GM12878 (cell line): ENCODE measurements at regions not wholly inside any gene's neighbourhood (a gene's known extent, or its start where the extent isn't known, plus 50 kb on each side); places are given as distances from the start of the nearest gene placed in this dataset.
A peak's percentile ranks its signal among the peaks of the same experiment; 100 is the strongest.
"Not testable (repeated sequence)": the region's sequence is repeated elsewhere in the genome, so short reads cannot be mapped to it uniquely, and the experiment has no call there.

ENCODE experiments used
- ATAC-seq: fragments of 200-7000 bp; cut with Tn5 transposase; 3 replicates; pipeline ENCODE4 v1.9.1; 2020; ENCODE audit warnings: mild to moderate bottlenecking, moderate library complexity
- BruUV-seq: library from RNA; stranded (reverse); fragments of 400-500 nt; replicated peaks from 2 replicates; lab custom pipeline; 2021; lab: Mats Ljungman, UMichigan
- CTCF ChIA-PET: fragments of 300-600 bp; sonication (Branson Sonifier 250); formaldehyde crosslinking; extraction: SDS; loops from one replicate; lab custom pipeline; 2021; ENCODE audit warnings: inconsistent platforms; lab: Yijun Ruan, JAX
- POLR2A ChIA-PET: fragments of 350-600 bp; formaldehyde crosslinking; extraction: SDS; loops from one replicate; lab custom pipeline; 2021; ENCODE audit warnings: inconsistent platforms; lab: Charles Lee
- RAD21 ChIA-PET: fragments of 300-600 bp; sonication (Branson Sonifier 250); formaldehyde crosslinking; loops from one replicate; lab custom pipeline; 2023; ENCODE audit warnings: antibody characterized with exemption; ENCODE audit not compliant: unreplicated experiment; lab: Charles Lee
- SMC1A ChIA-PET: fragments of 300-600 bp; sonication (Branson Sonifier 250); formaldehyde crosslinking; loops from one replicate; lab custom pipeline; 2023; ENCODE audit not compliant: unreplicated experiment, uncharacterized antibody; lab: Charles Lee
- DNase-seq: peaks from one replicate; pipeline ENCODE4 v3.0.0-alpha.2; 2011; ENCODE audit warnings: low read depth, low spot score
- FAIRE-seq: peaks from 3 replicates; lab custom pipeline; 2011; peaks lifted over from hg19 to GRCh38; lab: Jason Lieb, UNC
- H2AFZ ChIP-seq: 2 replicates; pipeline ENCODE4 v1.6.0; 2011; ENCODE audit warnings: low read depth, low read length, control low read depth; ENCODE audit not compliant: control insufficient read depth
- H3K27ac ChIP-seq: 2 replicates; pipeline ENCODE4 v1.5.1; 2011; ENCODE audit warnings: control low read depth; ENCODE audit not compliant: control insufficient read depth, insufficient read depth
- H3K27me3 ChIP-seq, 2 experiments: replicated peaks in 1 of 2; 2 replicates each; pipeline versions ENCODE4 v1.6.0 to v1.6.1; 2011; ENCODE audit warnings: low read length in 1 of 2; ENCODE audit not compliant: control insufficient read depth in 2 of 2, insufficient read depth in 2 of 2
- H3K36me3 ChIP-seq, 2 experiments: 2 replicates each; pipeline ENCODE4 v1.5.1; 2011; ENCODE audit warnings: low read length in 1 of 2; ENCODE audit not compliant: control insufficient read depth in 2 of 2, insufficient read depth in 2 of 2
- H3K4me1 ChIP-seq: 2 replicates; pipeline ENCODE4 v1.6.1; 2011; ENCODE audit warnings: mild to moderate bottlenecking, low read length, moderate library complexity, mixed read lengths; ENCODE audit not compliant: control insufficient read depth, insufficient read depth
- H3K4me2 ChIP-seq: 2 replicates; pipeline ENCODE4 v1.6.0; 2011; ENCODE audit warnings: control low read depth; ENCODE audit not compliant: control insufficient read depth, insufficient read depth
- H3K4me3 ChIP-seq: fragments of 200-600 bp; sonication (generic); 2 replicates; pipeline ENCODE4 v1.5.1; 2016
- H3K79me2 ChIP-seq: 2 replicates; pipeline ENCODE4 v1.6.0; 2011; ENCODE audit warnings: low read length; ENCODE audit not compliant: control insufficient read depth, insufficient read depth
- H3K9ac ChIP-seq: 2 replicates; pipeline ENCODE4 v1.8.0; 2011; ENCODE audit warnings: low read length, control low read depth, mixed read lengths; ENCODE audit not compliant: control insufficient read depth, insufficient read depth
- H3K9me3 ChIP-seq: replicated peaks from 3 replicates; pipeline ENCODE4 v1.5.1; 2011; ENCODE audit warnings: mild to moderate bottlenecking, low read length; ENCODE audit not compliant: control insufficient read depth, insufficient read depth
- H4K20me1 ChIP-seq: 2 replicates; pipeline ENCODE4 v1.6.0; 2011; ENCODE audit not compliant: control insufficient read depth, insufficient read depth
- BCLAF1 ChIP-seq: fragments of 450-650 bp; IDR thresholded peaks from 2 replicates; pipeline ENCODE4 v1.6.1; 2017; ENCODE audit warnings: antibody characterized with exemption, mild to moderate bottlenecking, moderate library complexity
- CBX3 ChIP-seq: fragments of 200-600 bp; sonication (generic); IDR thresholded peaks from 2 replicates; pipeline ENCODE4 v1.6.1; 2016; ENCODE audit warnings: low read depth, borderline replicate concordance
- FOXM1 ChIP-seq: IDR thresholded peaks from 2 replicates; pipeline ENCODE4 v1.6.1; 2012; ENCODE audit warnings: low read depth, mild to moderate bottlenecking, inconsistent platforms, low read length, moderate library complexity
- KAT2A ChIP-seq: conservative IDR thresholded peaks from 2 replicates; pipeline ENCODE4 v1.6.1; 2011; ENCODE audit warnings: low read depth, low read length; ENCODE audit not compliant: control insufficient read depth
- NFYB ChIP-seq: IDR thresholded peaks from 2 replicates; pipeline ENCODE4 v1.6.1; 2011; ENCODE audit warnings: low read depth, mild to moderate bottlenecking, low read length, improper control_type of control experiment, moderate library complexity; ENCODE audit not compliant: insufficient read depth
- PRDM15 ChIP-seq: fragments of 450-650 bp; formaldehyde crosslinking; IDR thresholded peaks from 2 replicates; pipeline ENCODE4 v1.4.0; 2020; ENCODE audit warnings: mild to moderate bottlenecking, moderate library complexity
- SIX5 ChIP-seq: IDR thresholded peaks from 2 replicates; pipeline ENCODE4 v1.6.1; 2011; ENCODE audit warnings: mild to moderate bottlenecking, low read depth, low read length, moderate library complexity; ENCODE audit not compliant: severe bottlenecking
- SRF ChIP-seq, 2 experiments: IDR thresholded peaks; 2 replicates each; pipeline ENCODE4 v1.6.1; 2011; ENCODE audit warnings: low read depth in 2 of 2, low read length in 2 of 2, mild to moderate bottlenecking in 1 of 2, moderate library complexity in 1 of 2
- ZNF622 ChIP-seq: fragments of 450-650 bp; IDR thresholded peaks from 2 replicates; pipeline ENCODE4 v1.6.1; 2017; ENCODE audit warnings: mild to moderate bottlenecking, inconsistent platforms
- ZSCAN29 ChIP-seq: fragments of 450-650 bp; IDR thresholded peaks from 2 replicates; pipeline ENCODE4 v1.6.1; 2017; ENCODE audit warnings: mild to moderate bottlenecking, moderate library complexity
- WGBS: methylation state at CpG from one replicate; pipeline ENCODE4 v1.1.6; 2016; ENCODE audit warnings: low lambda C conversion rate; ENCODE audit not compliant: insufficient replicate concordance, insufficient coverage; ENCODE audit errors: missing lambda C conversion rate; 5-methylcytosine and 5-hydroxymethylcytosine counted together
- in situ Hi-C: fragments of 300-500 bp; cut with MboI; formaldehyde crosslinking; loops from 9 replicates; pipeline ENCODE4 v1.14.3; 2018; ENCODE audit warnings: mixed read lengths
- intact Hi-C: fragments of 100-400 bp; cut with micrococcal nuclease; formaldehyde crosslinking; loops from one replicate; pipeline ENCODE4 v1.14.2; 2022; ENCODE audit not compliant: unreplicated experiment

- Histone ChIP-seq H3K27ac (no peak overlapping the region), H3K27me3 (no peaks in the 10 kb centered on the region), H3K4me3 (no peak overlapping the region), H2AFZ (no peak overlapping the region), H4K20me1 (no peaks in the 10 kb centered on the region), H3K4me2 (no peak overlapping the region), H3K9me3 (no peaks in the 10 kb centered on the region), H3K4me1 (no peaks in the 10 kb centered on the region), H3K9ac (no peak overlapping the region), H3K36me3 (no peaks in the 10 kb centered on the region; a peak in 3 of 4 replicates), H3K79me2 (no peaks in the 10 kb centered on the region)
- DNase-seq: no peak
- RAD21 ChIA-PET: no interaction called here
- POLR2A ChIA-PET: no interaction called here
- TF ChIP-seq KAT2A (no peak), CBX3 (no peak), NFYB (no peak), ZNF622 (no peak), PRDM15 (CRISPR knock-in tag) (no peak), ZSCAN29 (no peak), BCLAF1 (no peak), SRF (IDR thresholded peaks at IDR 0.05; ENCODE audit: low read depth in 2 of 2, low read length in 2 of 2) (no peak), SIX5 (no peak), FOXM1 (no peak)
- CTCF ChIA-PET: no interaction called here
- no peak for FAIRE-seq
- no peak for ATAC-seq
- intact Hi-C loops: no loop called here
- BruUV-seq: no TSS peak
- WGBS: 89% methylated on average over 6 of the region's 6 CpGs
- SMC1A ChIA-PET: no interaction called here
- in situ Hi-C loops: no loop called here
These were observed 127.8 kb downstream of the MRPL57 start for GRCh38 chr13:21304256-21304655.

- H3K9ac ChIP-seq, CTCF ChIA-PET, H3K4me2 ChIP-seq, H3K4me3 ChIP-seq, H4K20me1 ChIP-seq, H3K27me3 ChIP-seq, H3K79me2 ChIP-seq, RAD21 ChIA-PET, in situ Hi-C loops, SMC1A ChIA-PET, H2AFZ ChIP-seq, ATAC-seq, H3K4me1 ChIP-seq, H3K36me3 ChIP-seq, intact Hi-C loops, BruUV-seq, DNase-seq, POLR2A ChIA-PET, H3K9me3 ChIP-seq, H3K27ac ChIP-seq: not testable (repeated sequence)
- peak; percentile 91 for FAIRE-seq
- WGBS: 96% methylated on average over 11 of the region's 12 CpGs
These were observed 130.0 kb downstream of the MRPL57 start for GRCh38 chr13:21306300-21307073.
